Suprapubic skin (tissue), 4 donors: ENCODE measurements at regions not wholly inside any gene's neighbourhood (a gene's known extent, or its start where the extent isn't known, plus 50 kb on each side); places are given as distances from the start of the nearest gene placed in this dataset.
A peak's percentile ranks its signal among the peaks of the same experiment; 100 is the strongest.

Source experiments
- DNase-seq, 2 donors: peaks; one replicate each; pipeline ENCODE4 v3.0.0-alpha.2; 2019; ENCODE audit warnings: low spot score in 2 of 2
- H3K27ac ChIP-seq: fragments of 200-600 bp; sonication (generic); one replicate; pipeline ENCODE4 v1.5.1; 2019
- H3K27me3 ChIP-seq: fragments of 200-600 bp; sonication (generic); one replicate; pipeline ENCODE4 v1.5.1; 2019
- H3K36me3 ChIP-seq: fragments of 200-600 bp; sonication (generic); one replicate; pipeline ENCODE4 v1.5.1; 2019
- H3K4me1 ChIP-seq: fragments of 200-600 bp; sonication (generic); one replicate; pipeline ENCODE4 v1.5.1; 2019
- H3K4me3 ChIP-seq: fragments of 200-600 bp; sonication (generic); one replicate; pipeline ENCODE4 v1.5.1; 2019; ENCODE audit warnings: mild to moderate bottlenecking
- H3K9me3 ChIP-seq: fragments of 200-600 bp; sonication (generic); one replicate; pipeline ENCODE4 v1.5.1; 2019
- EP300 ChIP-seq: sonication (generic); formaldehyde crosslinking; IDR thresholded peaks from one replicate; pipeline ENCODE4 v1.6.1; 2017; ENCODE audit warnings: antibody characterized with exemption
- POLR2A ChIP-seq, 2 donors: fragments of 450-650 bp; IDR thresholded peaks; one replicate each; pipeline ENCODE4 v1.6.1; 2017; ENCODE audit warnings: antibody characterized with exemption in 2 of 2, mild to moderate bottlenecking in 2 of 2, moderate library complexity in 2 of 2
- POLR2AphosphoS5 ChIP-seq, 3 donors: sonication (generic); formaldehyde crosslinking; IDR thresholded peaks; one replicate each; pipeline ENCODE4 v1.6.1; 2017; ENCODE audit warnings: antibody characterized with exemption in 3 of 3
- WGBS: methylation state at CpG from one replicate; pipeline ENCODE4 v1.1.5; 2018; 5-methylcytosine and 5-hydroxymethylcytosine counted together
- TF ChIP-seq, protein P1 (sequence below), 2 donors: fragments of 200-600 bp in 1 of 2; fragments of 450-650 bp in 1 of 2; sonication (generic) in 1 of 2; IDR thresholded peaks; one replicate each; pipeline ENCODE4 v1.5.1; 2016 to 2019; ENCODE audit warnings: antibody characterized with exemption in 2 of 2, mild to moderate bottlenecking in 1 of 2, moderate library complexity in 1 of 2

DNA sequence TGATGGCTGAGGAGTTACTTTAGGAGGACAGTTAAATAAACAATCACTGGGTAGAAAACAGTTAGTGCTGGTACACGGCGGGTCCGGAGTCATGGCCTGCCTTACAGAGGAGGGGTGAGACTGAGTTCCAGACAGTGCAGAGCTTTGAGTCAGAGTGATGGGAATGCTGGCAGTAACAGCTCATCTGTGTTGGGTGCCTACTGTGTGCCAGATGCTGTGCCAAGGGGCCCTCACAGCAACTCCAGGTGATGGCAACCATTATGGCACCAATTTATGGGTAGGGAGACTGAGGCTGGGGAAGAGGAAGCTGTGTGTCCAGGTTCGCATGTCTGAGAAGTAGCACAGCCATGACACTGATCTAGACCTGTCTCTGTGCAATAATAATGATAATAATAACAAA lies 132.6 kb downstream of the CEBPB start:
- H3K4me3 ChIP-seq = no peak overlapping the region
- no peak overlapping the region for H3K27ac ChIP-seq
- peaks cover 30% of the 10 kb centered on the region for H3K4me1 ChIP-seq
- TF ChIP-seq EP300 = no peak
- TF ChIP-seq POLR2A (IDR thresholded peaks at IDR 0.05) = no peak
- TF ChIP-seq, protein P1, sequence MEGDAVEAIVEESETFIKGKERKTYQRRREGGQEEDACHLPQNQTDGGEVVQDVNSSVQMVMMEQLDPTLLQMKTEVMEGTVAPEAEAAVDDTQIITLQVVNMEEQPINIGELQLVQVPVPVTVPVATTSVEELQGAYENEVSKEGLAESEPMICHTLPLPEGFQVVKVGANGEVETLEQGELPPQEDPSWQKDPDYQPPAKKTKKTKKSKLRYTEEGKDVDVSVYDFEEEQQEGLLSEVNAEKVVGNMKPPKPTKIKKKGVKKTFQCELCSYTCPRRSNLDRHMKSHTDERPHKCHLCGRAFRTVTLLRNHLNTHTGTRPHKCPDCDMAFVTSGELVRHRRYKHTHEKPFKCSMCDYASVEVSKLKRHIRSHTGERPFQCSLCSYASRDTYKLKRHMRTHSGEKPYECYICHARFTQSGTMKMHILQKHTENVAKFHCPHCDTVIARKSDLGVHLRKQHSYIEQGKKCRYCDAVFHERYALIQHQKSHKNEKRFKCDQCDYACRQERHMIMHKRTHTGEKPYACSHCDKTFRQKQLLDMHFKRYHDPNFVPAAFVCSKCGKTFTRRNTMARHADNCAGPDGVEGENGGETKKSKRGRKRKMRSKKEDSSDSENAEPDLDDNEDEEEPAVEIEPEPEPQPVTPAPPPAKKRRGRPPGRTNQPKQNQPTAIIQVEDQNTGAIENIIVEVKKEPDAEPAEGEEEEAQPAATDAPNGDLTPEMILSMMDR (IDR thresholded peaks at IDR 0.05) = no peak
- no peak for TF ChIP-seq POLR2AphosphoS5 (IDR thresholded peaks at IDR 0.05)
- H3K27me3 ChIP-seq = no peaks in the 10 kb centered on the region
- no peaks in the 10 kb centered on the region for H3K9me3 ChIP-seq
- peak in 1 of 2 donors; percentile 53 for DNase-seq
- 91% methylated on average over 4 of the region's 4 CpGs for WGBS
- no peaks in the 10 kb centered on the region for H3K36me3 ChIP-seq

DNA sequence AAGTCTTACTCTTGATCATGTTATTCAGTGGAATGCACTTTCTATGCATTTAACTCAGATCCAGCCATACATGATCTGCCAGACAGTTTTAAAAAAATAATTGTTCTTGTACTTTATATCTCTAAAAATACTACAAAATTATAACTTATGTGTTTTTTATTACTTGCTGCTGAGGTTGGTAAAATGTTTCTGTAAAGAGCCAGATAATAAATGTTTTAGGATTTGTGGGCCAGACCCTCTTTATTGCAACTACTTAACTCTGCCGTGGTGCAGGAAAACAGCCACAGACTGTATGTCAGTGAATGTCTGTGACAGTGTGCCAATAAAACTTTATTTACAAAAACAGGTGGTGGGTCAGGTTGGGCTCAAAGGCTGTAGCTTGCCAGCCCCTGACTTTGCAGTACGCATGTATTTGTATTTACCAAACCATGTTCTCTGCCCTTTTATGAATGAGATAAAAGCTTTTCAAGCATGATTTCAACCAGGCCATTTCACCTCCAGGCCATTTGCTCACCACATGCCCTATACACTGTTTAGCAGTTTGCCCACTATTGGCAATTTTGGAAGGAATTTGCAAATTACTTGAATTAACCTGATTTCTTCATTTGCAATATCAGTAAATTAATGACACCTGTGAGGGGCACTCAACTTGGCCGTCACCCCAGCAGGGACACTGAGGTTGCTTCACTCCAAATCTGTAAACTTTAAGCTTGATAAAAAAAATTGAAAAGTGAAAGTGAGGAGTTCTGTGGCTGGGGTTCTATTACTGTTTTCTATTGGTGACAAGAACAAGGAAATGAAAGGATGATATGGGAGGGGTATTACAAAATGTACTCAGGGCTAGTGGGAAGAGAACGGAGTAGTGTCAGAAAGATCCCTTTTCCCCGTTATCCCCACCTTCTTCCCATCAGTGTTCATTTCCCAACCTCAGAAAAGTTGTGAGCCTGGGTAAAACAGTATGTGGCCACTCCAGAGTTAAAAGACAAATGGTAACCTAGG lies 133.4 kb downstream of the CEBPB start:
- H3K27me3 ChIP-seq = no peaks in the 10 kb centered on the region
- no peak overlapping the region for H3K27ac ChIP-seq
- H3K9me3 ChIP-seq = no peaks in the 10 kb centered on the region
- no peak for DNase-seq
- no peak overlapping the region for H3K4me3 ChIP-seq
- WGBS = 86% methylated on average over 5 of the region's 5 CpGs
- no peaks in the 10 kb centered on the region for H3K36me3 ChIP-seq
- peaks cover 27% of the 10 kb centered on the region for H3K4me1 ChIP-seq
- TF ChIP-seq POLR2AphosphoS5 (IDR thresholded peaks at IDR 0.05) (no peak), POLR2A (IDR thresholded peaks at IDR 0.05) (no peak), EP300 (no peak)
- TF ChIP-seq, protein P1 (IDR thresholded peaks at IDR 0.05) = no peak

DNA sequence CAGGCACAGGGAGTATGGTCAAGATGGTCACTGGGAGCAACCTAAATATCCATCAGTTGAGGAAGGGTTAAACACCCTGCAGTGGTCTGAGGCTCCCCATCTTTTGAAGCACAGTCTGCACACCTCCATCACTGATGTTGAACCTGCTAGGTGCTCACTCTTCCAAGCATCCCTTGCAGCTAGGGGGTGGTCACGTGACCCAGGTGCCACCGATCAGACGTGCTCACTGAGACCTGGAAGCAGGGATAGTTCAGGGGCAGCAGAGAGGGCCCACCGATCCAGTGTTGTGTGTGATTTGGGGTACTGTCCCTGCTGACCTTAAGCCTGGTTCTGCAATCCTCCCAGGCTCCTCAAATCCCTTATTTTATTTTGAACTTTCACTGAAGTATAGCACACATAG lies 134.6 kb downstream of the CEBPB start:
- peaks cover 22% of the 10 kb centered on the region for H3K4me1 ChIP-seq
- H3K36me3 ChIP-seq = no peaks in the 10 kb centered on the region
- DNase-seq = no peak
- H3K27me3 ChIP-seq = no peaks in the 10 kb centered on the region
- TF ChIP-seq POLR2A (IDR thresholded peaks at IDR 0.05) (no peak), POLR2AphosphoS5 (IDR thresholded peaks at IDR 0.05) (no peak), EP300 (no peak)
- TF ChIP-seq, protein P1 (IDR thresholded peaks at IDR 0.05) = no peak
- 88% methylated on average over 4 of the region's 4 CpGs for WGBS
- no peak overlapping the region for H3K27ac ChIP-seq
- H3K9me3 ChIP-seq = no peaks in the 10 kb centered on the region
- H3K4me3 ChIP-seq = no peak overlapping the region

DNA sequence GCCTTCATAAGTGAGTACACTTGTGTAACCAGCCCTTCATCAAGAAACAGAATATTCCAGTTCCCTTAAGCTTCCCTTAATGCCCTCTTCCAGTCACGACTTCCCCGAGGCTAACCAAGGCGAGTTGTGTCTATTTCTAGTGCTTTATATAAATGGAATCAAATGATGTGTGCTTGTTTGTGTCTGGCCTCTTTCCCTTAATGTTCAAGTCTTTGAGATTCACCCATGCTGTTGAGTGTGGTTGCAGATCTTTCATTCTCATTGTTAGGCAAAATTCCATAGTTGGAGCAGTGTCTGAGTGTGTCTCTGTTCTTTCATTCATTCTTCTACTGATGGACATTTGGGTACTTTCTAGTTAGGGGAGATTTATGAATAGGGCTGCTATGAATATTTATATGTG lies 135.0 kb downstream of the CEBPB start:
- no peak overlapping the region for H3K27ac ChIP-seq
- TF ChIP-seq POLR2AphosphoS5 (IDR thresholded peaks at IDR 0.05) (no peak), POLR2A (IDR thresholded peaks at IDR 0.05) (no peak), EP300 (no peak)
- TF ChIP-seq, protein P1 (IDR thresholded peaks at IDR 0.05) = no peak
- H3K4me1 ChIP-seq = peaks cover 18% of the 10 kb centered on the region
- WGBS = 58% methylated on average over 3 of the region's 3 CpGs
- H3K4me3 ChIP-seq = no peak overlapping the region
- H3K27me3 ChIP-seq = no peaks in the 10 kb centered on the region
- H3K36me3 ChIP-seq = no peaks in the 10 kb centered on the region
- DNase-seq = no peak
- H3K9me3 ChIP-seq = no peaks in the 10 kb centered on the region

DNA sequence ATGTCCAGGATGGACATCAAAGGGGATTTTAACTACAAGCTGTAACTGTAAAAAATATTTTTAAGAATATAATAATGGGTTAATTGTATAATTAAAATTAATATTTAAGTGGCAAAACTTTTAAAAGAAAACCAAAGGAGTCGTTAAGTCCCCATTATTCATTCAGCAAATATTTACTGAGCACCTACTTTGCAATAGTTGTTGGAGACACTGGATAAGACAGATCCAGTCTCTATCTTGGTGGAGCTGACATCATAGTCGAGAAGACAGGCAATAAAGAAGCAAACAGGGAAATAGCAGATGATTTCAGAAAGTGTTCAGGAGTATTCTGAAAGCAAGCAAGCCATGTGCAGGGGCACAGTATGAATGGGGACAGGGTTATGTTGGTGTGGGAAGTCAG lies 137.0 kb downstream of the CEBPB start:
- H3K36me3 ChIP-seq = no peaks in the 10 kb centered on the region
- H3K4me1 ChIP-seq = peaks cover 19% of the 10 kb centered on the region
- no peaks in the 10 kb centered on the region for H3K27me3 ChIP-seq
- TF ChIP-seq POLR2A (IDR thresholded peaks at IDR 0.05) (no peak), EP300 (no peak), POLR2AphosphoS5 (IDR thresholded peaks at IDR 0.05) (no peak)
- TF ChIP-seq, protein P1 (IDR thresholded peaks at IDR 0.05) = no peak
- 66% methylated on average over 2 of the region's 2 CpGs for WGBS
- DNase-seq = no peak
- no peak overlapping the region for H3K27ac ChIP-seq
- no peaks in the 10 kb centered on the region for H3K9me3 ChIP-seq
- H3K4me3 ChIP-seq = no peak overlapping the region
